ENCODE measurements at regions not wholly inside any gene's neighbourhood (a gene's known extent, or its start where the extent isn't known, plus 50 kb on each side); places are given as distances from the start of the nearest gene placed in this dataset.
A peak's percentile ranks its signal among the peaks of the same experiment; 100 is the strongest.

GRCh38 chr2:107148055-107148454, 262.1 kb upstream of the ST6GAL2 start:
- peaks cover 2% of the 10 kb centered on the region for H3K36me3 Mint-ChIP-seq (ENCODE audit: low read depth)
- H3K27ac Mint-ChIP-seq: no peak overlapping the region
- no peak for DNase-seq
- H3K4me1 Mint-ChIP-seq: peaks cover 12% of the 10 kb centered on the region
- TF ChIP-seq CTCF (IDR thresholded peaks at IDR 0.05): no peak
- H3K27me3 Mint-ChIP-seq (ENCODE audit: low read depth, poor library complexity): peaks cover 1% of the 10 kb centered on the region
- peaks cover 32% of the 10 kb centered on the region for H3K9me3 Mint-ChIP-seq
- H3K4me3 Mint-ChIP-seq: no peak overlapping the region

- no peaks in the 10 kb centered on the region for H3K36me3 Mint-ChIP-seq (ENCODE audit: low read depth)
- H3K27me3 Mint-ChIP-seq (ENCODE audit: low read depth, poor library complexity): no peaks in the 10 kb centered on the region
- TF ChIP-seq CTCF (IDR thresholded peaks at IDR 0.05): no peak
- H3K4me1 Mint-ChIP-seq: peaks cover 12% of the 10 kb centered on the region
- no peak overlapping the region for H3K4me3 Mint-ChIP-seq
- H3K27ac Mint-ChIP-seq: no peak overlapping the region
- no peak for DNase-seq
- peaks cover 28% of the 10 kb centered on the region for H3K9me3 Mint-ChIP-seq
Measured at GRCh38 chr2:107148496-107148895, 262.5 kb upstream of the ST6GAL2 start.

- Mint-ChIP-seq H3K4me3 (no peak overlapping the region), H3K4me1 (no peaks in the 10 kb centered on the region), H3K27ac (no peak overlapping the region), H3K9me3 (peaks cover 17% of the 10 kb centered on the region), H3K36me3 (ENCODE audit: low read depth) (no peaks in the 10 kb centered on the region), H3K27me3 (ENCODE audit: low read depth, poor library complexity) (no peaks in the 10 kb centered on the region)
- TF ChIP-seq CTCF (IDR thresholded peaks at IDR 0.05): no peak
- no peak for DNase-seq
Measured at GRCh38 chr2:107160640-107161239, 274.8 kb upstream of the ST6GAL2 start.

- Mint-ChIP-seq H3K4me3 (no peak overlapping the region), H3K27ac (no peak overlapping the region), H3K36me3 (ENCODE audit: low read depth) (no peaks in the 10 kb centered on the region), H3K27me3 (ENCODE audit: low read depth, poor library complexity) (peaks cover 3% of the 10 kb centered on the region), H3K9me3 (no peaks in the 10 kb centered on the region), H3K4me1 (no peaks in the 10 kb centered on the region)
- no peak for TF ChIP-seq CTCF (IDR thresholded peaks at IDR 0.05)
- DNase-seq: no peak
Measured at GRCh38 chr2:107168141-107168540, 282.2 kb upstream of the ST6GAL2 start.

- Mint-ChIP-seq H3K27me3 (ENCODE audit: low read depth, poor library complexity) (peaks cover 3% of the 10 kb centered on the region), H3K4me3 (no peak overlapping the region), H3K9me3 (no peaks in the 10 kb centered on the region), H3K27ac (peak overlapping the region; percentile 21), H3K4me1 (peaks cover 18% of the 10 kb centered on the region), H3K36me3 (ENCODE audit: low read depth) (no peaks in the 10 kb centered on the region)
- no peak for TF ChIP-seq CTCF (IDR thresholded peaks at IDR 0.05)
- no peak for DNase-seq
Measured at GRCh38 chr2:107174171-107174570, 288.2 kb upstream of the ST6GAL2 start.

GRCh38 chr2:107182981-107183380, 297.0 kb upstream of the ST6GAL2 start:
- no peaks in the 10 kb centered on the region for H3K9me3 Mint-ChIP-seq
- H3K4me1 Mint-ChIP-seq: no peaks in the 10 kb centered on the region
- no peak overlapping the region for H3K4me3 Mint-ChIP-seq
- H3K27ac Mint-ChIP-seq: no peak overlapping the region
- H3K27me3 Mint-ChIP-seq (ENCODE audit: low read depth, poor library complexity): peaks cover 14% of the 10 kb centered on the region
- H3K36me3 Mint-ChIP-seq (ENCODE audit: low read depth): no peaks in the 10 kb centered on the region
- DNase-seq: no peak
- no peak for TF ChIP-seq CTCF (IDR thresholded peaks at IDR 0.05)

Data from nephron progenitor cell (in vitro differentiated cells).